Liver (tissue), 3 donors: ENCODE measurements at regions not wholly inside any gene's neighbourhood (a gene's known extent, or its start where the extent isn't known, plus 50 kb on each side); places are given as distances from the start of the nearest gene placed in this dataset.

Source experiments
- JUND ChIP-seq, 2 donors: IDR thresholded peaks; 2 replicates each; pipeline ENCODE4 v1.6.1; 2016; ENCODE audit warnings: antibody characterized with exemption in 2 of 2
- RXRA ChIP-seq, 2 donors: IDR thresholded peaks; 2 replicates each; pipeline ENCODE4 v1.6.1; 2017 to 2018; ENCODE audit warnings: antibody characterized with exemption in 2 of 2, mild to moderate bottlenecking in 1 of 2
- SP1 ChIP-seq: IDR thresholded peaks from 2 replicates; pipeline ENCODE4 v1.6.1; 2018; ENCODE audit warnings: antibody characterized with exemption, mild to moderate bottlenecking
- TAF1 ChIP-seq: conservative IDR thresholded peaks from 2 replicates; pipeline ENCODE4 v1.6.1; 2016; ENCODE audit warnings: antibody characterized with exemption, mild to moderate bottlenecking
- TF ChIP-seq, protein P1 (sequence below): fragments of 150-350 bp; IDR thresholded peaks from 2 replicates; pipeline ENCODE4 v1.5.1; 2017; ENCODE audit warnings: improper control_type of control experiment, low read depth, low read length; ENCODE audit not compliant: missing input control
- TF ChIP-seq, protein P2 (sequence below): IDR thresholded peaks from 2 replicates; pipeline ENCODE4 v1.6.1; 2016; ENCODE audit warnings: antibody characterized with exemption, mild to moderate bottlenecking
- TF ChIP-seq, protein P3 (sequence below): IDR thresholded peaks from 2 replicates; pipeline ENCODE4 v1.6.1; 2016; ENCODE audit warnings: antibody characterized with exemption
- TF ChIP-seq, protein P4 (sequence below): IDR thresholded peaks from 2 replicates; pipeline ENCODE4 v1.6.1; 2016; ENCODE audit warnings: antibody characterized with exemption
- donor health status: healthy.
- donor health status: healthy.

DNA sequence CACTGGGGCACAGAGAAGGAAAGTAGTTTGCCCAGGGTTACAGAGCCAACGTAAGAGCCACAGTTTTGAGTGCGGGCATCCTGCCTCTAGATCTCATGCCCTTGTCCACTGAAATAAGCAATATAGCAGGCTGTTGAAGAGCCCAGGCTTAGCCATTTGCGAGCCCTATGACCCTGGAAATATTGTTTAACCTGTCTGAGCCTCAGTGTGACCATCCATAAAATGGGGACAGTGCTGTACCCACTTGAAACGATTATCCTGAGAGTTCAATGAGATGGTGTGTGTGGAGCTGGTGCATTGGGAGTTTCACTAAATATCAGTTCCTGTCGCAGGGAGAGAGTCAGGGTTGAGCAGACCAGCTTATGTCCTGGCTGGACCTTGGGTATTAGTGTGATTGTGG, 173.1 kb upstream of the KCNG1 start:
- TF ChIP-seq, protein P1, sequence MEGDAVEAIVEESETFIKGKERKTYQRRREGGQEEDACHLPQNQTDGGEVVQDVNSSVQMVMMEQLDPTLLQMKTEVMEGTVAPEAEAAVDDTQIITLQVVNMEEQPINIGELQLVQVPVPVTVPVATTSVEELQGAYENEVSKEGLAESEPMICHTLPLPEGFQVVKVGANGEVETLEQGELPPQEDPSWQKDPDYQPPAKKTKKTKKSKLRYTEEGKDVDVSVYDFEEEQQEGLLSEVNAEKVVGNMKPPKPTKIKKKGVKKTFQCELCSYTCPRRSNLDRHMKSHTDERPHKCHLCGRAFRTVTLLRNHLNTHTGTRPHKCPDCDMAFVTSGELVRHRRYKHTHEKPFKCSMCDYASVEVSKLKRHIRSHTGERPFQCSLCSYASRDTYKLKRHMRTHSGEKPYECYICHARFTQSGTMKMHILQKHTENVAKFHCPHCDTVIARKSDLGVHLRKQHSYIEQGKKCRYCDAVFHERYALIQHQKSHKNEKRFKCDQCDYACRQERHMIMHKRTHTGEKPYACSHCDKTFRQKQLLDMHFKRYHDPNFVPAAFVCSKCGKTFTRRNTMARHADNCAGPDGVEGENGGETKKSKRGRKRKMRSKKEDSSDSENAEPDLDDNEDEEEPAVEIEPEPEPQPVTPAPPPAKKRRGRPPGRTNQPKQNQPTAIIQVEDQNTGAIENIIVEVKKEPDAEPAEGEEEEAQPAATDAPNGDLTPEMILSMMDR = no peak
- TF ChIP-seq, protein P2, sequence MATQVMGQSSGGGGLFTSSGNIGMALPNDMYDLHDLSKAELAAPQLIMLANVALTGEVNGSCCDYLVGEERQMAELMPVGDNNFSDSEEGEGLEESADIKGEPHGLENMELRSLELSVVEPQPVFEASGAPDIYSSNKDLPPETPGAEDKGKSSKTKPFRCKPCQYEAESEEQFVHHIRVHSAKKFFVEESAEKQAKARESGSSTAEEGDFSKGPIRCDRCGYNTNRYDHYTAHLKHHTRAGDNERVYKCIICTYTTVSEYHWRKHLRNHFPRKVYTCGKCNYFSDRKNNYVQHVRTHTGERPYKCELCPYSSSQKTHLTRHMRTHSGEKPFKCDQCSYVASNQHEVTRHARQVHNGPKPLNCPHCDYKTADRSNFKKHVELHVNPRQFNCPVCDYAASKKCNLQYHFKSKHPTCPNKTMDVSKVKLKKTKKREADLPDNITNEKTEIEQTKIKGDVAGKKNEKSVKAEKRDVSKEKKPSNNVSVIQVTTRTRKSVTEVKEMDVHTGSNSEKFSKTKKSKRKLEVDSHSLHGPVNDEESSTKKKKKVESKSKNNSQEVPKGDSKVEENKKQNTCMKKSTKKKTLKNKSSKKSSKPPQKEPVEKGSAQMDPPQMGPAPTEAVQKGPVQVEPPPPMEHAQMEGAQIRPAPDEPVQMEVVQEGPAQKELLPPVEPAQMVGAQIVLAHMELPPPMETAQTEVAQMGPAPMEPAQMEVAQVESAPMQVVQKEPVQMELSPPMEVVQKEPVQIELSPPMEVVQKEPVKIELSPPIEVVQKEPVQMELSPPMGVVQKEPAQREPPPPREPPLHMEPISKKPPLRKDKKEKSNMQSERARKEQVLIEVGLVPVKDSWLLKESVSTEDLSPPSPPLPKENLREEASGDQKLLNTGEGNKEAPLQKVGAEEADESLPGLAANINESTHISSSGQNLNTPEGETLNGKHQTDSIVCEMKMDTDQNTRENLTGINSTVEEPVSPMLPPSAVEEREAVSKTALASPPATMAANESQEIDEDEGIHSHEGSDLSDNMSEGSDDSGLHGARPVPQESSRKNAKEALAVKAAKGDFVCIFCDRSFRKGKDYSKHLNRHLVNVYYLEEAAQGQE = no peak
- TF ChIP-seq SP1 (no peak), JUND (IDR thresholded peaks at IDR 0.05) (no peak), TAF1 (no peak), RXRA (IDR thresholded peaks at IDR 0.05) (no peak)
- TF ChIP-seq, protein P3, sequence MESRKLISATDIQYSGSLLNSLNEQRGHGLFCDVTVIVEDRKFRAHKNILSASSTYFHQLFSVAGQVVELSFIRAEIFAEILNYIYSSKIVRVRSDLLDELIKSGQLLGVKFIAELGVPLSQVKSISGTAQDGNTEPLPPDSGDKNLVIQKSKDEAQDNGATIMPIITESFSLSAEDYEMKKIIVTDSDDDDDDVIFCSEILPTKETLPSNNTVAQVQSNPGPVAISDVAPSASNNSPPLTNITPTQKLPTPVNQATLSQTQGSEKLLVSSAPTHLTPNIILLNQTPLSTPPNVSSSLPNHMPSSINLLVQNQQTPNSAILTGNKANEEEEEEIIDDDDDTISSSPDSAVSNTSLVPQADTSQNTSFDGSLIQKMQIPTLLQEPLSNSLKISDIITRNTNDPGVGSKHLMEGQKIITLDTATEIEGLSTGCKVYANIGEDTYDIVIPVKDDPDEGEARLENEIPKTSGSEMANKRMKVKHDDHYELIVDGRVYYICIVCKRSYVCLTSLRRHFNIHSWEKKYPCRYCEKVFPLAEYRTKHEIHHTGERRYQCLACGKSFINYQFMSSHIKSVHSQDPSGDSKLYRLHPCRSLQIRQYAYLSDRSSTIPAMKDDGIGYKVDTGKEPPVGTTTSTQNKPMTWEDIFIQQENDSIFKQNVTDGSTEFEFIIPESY = no peak
- TF ChIP-seq, protein P4, sequence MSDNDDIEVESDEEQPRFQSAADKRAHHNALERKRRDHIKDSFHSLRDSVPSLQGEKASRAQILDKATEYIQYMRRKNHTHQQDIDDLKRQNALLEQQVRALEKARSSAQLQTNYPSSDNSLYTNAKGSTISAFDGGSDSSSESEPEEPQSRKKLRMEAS = no peak
